NCI-H2227 (cell line): ENCODE measurements at regions not wholly inside any gene's neighbourhood (a gene's known extent, or its start where the extent isn't known, plus 50 kb on each side); places are given as distances from the start of the nearest gene placed in this dataset.

ENCODE experiments used
- DNase-seq: peaks from one replicate; lab custom pipeline; 2025; ENCODE audit not compliant: unreplicated experiment; lab: John Stamatoyannopoulos, UW

DNA sequence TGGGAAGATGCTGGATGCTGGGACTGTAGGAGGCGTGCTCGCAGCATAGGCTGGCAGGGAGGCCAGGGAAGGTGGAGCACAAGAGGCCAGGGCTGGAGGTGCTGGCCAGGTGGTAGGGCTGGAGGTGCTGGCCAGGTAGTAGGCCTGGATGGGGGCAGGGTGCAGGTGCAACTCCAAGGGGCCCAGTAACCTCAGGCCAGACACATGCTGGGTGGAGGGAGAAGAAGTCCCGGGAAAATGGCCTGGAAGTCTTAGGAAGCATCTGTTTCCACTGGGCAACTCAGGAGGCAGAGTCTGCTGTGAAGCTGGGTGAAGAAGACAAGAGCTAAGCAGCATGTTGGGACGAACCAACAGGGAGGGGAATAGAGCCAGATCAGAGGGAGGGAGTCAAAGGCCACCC, 665.2 kb downstream of the BCL11B start:
- DNase-seq, result no peak

DNA sequence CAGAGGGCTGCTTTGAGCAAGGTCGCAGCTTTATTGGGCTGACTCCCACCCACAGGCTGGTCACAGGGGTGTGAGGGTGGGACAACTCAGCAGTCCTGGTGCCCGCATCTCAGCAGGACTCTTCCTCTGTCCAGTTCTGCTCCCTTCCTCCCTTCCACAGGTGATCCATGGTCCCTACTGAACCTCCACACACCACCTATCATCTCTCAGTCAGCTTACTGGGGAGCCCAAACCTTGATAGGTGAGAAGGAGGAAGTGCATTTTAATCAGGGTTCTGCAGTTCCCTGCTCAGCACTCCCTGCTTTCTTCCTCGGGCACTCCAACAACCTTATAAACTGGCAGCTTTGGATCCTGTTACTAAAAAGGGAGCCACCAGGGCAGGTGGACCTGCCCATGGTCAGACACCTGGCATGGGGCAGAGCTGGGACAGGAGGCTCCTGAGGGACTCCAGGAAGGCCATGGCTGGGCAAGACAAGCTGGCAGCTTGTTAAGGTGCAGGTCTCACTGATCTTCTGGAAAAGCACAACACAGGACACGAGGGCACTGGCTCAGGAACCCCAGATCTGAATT, 664.6 kb downstream of the BCL11B start:
- DNase-seq, result no peak

DNA sequence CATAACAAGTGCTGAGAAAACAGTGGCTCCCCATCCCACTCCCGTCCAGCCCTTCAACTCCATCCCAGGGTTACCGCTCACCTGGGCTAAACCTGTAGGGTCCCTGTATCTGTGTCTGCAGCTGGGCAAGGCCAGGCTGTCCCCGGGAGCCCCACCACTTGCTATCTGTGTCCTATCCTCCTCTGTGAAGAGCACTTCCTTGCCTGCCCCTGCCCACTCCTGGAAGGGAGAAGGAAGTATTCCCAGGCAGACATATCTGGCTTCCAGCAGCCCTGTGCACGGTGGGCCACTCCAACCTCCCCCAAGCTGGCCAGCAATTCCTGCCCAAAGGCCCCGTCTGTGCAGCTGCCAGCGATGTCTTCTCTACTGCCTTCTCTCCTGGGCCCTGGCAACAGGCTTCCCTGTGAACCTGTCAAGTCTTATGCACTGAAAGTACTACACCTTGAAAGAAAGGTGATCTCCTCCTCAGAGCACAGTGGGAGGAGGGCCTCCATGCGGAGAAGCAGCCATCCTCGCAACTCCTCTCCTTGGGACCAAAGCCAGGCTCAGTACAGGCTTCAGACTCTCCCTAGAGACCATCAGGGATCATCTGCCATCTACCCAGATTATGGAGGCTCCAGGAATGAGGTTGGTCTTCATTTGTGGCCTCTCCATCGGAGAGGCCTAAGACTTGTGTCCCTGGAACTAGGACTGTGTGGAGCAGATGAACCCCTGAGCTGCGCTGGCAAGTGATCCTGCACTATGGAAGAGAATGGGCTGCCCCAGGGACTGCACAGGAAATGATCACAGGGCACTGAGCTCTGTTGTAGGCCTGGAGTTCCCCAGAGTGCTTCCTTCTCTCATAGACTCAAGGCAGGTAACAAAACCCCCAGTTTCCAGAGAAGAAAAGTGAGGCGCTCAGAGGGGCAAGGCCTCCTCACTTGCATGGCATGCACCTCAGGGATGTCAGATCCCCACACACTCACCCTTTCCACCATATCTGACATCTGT, 663.6 kb downstream of the BCL11B start:
- DNase-seq, result no peak

DNA sequence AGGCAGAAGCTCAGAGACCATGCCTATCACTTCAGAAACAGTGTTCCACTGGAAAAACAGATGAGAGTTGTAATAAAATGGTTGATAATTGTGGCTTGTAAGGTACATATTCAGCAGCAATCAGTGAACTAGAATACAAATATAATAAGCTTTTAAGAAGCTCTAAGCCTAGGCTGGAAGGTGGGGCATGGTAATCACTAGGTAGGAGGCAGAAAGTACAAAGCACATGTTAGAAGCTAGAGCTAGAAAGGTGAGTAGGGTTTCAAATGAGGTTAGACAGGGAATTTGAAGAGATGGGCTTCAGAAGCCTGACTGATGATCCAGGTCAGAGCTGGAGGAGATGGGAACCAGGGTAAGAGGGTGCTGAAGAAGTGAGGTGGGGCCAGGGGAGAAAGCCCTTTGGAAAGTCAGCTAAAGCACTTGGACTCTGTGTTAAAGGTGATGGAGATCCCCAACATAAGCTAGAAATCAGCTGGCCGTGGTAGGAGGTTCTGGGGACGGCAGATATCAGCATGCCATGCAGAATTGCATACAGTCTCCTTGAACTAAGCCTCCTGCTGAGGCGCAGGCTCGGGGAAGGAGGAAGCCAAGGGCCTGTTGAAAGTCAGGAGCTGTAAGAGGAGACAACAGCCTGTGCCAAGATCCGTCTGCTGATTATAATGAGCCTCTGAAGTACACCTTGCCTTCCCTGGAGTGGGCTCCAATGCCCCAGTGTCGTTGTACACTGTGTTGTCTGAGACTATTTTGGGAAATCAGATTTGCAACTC, 659.4 kb downstream of the BCL11B start:
- no peak for DNase-seq

DNA sequence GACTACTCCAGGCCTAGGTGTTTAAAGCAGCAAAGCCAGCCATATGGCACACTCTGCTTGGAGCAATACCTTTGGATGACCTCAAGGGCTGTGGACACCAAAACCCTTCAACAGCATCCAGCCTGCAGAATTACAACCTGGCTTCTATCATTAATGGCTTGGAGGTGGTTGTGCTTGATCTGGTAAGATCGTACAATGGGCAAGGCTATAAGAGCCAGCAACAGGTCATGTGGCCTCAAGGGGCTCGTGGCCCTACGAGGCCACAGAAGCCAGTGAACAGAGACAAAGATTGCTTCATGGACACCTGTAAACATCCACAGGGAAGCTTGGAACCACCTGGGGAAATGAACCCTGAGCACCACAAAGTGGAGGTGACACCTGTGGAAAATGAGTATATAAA, 657.3 kb downstream of the BCL11B start:
- no peak for DNase-seq

DNA sequence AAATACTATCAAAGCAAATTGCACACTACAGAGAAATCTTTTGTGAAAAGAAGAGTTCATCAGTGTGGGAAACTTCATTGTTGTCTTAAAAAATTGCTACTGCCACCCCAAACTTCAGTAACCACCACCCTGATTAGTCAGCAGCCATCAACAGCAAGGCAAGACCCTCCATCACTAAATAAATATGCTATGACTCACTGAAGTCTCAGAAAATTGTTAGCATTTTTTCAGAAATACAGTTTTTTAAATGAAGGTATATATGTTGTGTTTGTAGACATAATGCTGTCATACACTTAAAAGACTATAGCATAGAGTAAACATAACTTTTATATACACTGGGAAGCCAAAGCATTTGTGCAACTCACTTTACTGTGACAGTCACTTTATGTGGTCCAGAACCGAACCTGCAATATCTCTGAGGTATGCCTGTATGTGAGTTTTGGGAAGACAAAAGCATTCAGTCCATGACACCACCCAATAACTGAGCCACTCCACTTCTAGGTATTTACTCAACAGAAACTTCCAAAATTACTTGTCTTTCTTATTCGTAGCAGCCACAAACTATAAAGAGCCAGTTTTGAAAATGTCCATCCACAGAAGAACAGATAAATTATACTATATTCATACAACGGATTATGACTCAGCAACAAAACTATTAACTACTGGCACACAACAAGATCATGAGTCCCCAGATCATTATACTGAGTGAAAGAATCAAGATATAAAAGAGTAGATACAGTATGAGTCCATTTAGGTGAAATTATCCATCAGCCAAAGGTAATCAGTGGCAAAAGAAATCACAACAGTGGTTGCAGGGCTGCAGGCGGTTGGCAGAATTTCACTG, 649.6 kb downstream of the BCL11B start:
- no peak for DNase-seq

DNA sequence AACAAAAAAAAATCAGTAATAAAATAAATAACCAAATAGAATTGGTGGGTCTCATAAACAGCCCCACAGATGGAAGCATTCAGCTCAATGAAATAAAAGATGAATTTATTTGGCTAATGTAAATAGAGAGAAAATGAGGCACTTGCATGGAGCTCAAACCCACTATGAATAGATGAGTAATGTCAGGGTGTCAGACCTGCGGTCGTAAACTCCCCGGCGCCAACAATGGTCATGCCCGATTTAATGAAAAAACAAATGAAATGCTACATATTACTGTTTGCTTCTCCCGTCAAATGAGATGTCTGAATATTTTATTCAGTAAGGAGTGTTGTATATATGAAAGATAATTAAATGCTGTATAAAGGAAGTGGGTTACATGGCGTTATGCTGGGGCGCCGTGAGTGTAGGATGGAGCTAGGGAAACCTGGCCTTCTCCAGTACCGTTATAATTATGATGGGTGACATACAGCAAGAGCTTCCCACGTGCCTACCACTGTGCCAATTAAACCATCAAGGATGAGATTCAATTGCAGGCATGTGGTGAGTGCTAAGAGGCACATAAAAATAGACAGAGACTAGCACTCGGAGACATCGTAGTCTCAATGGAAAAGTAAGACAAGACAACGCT, 648.1 kb downstream of the BCL11B start:
- no peak for DNase-seq

DNA sequence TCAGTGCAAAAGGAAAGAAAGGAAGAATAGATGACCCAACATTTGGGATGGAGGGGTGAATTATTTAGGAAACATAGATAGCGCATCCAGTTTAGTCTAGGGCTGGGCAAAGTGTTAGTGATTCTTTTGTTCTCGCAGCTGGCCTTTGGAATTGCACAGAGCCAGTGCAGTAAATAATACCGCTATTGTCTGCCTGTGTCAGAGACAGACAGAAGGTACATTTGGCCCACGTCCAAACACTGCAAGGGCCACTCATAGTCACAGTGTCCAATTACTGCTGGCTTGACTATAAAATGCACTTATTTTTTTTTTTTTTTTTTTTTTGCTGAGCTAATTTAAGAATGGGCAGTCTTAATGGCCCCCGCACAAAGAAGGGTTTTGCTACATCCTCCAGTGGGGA, 638.6 kb downstream of the BCL11B start:
- no peak for DNase-seq

DNA sequence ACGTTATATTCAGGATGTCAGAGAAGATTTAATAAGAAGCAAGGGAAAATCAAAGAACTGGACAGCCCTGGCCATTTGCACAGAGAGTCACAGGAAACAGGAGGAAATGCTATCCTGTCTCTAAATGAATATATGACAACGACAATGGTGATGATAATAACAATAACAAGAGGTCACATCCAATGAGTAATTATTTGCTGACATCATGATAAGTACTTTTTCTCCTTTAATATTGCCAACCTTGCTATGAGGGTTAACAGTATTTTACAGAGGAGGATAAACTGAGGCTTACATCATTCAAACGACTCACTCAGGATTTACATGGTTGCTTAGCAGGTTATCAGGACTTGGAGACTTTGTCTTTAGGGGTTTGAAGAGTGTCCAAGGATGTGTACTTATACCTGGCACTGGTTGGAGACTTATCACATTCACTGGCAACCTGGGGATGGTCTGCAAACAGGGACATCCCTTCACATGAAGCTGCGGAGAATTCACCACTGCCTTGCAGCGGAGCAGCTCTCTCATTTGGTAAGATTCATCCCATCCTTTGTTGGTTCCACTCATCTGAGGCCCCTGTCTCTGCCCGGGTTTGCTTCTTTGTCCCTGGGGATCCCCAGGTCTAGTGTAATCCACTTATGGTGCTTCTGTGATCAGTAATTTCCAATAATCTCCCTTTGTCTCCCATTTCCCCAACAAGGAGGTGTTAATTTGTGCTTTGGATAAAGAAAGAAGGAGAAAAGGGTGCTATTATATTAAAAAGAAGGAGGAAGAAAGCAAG, 637.8 kb downstream of the BCL11B start:
- no peak for DNase-seq

DNA sequence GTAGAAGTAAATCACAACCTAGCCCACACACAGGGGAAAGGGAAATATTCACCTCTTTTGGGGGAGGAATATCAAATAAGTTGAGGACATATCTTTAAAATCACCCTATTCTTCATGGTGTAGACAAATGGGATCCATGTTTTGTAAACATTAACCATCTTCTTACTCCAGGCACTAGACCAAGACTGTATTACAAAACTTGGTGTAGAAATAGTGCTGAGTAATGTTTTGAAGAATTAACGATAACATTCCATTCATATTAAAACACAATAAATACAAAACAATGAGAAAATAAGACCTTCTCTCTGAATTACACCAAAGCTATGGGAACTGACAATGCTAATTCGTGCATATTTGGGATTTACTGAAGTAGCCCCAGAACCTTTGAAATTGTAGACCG, 633.6 kb downstream of the BCL11B start:
- no peak for DNase-seq

DNA sequence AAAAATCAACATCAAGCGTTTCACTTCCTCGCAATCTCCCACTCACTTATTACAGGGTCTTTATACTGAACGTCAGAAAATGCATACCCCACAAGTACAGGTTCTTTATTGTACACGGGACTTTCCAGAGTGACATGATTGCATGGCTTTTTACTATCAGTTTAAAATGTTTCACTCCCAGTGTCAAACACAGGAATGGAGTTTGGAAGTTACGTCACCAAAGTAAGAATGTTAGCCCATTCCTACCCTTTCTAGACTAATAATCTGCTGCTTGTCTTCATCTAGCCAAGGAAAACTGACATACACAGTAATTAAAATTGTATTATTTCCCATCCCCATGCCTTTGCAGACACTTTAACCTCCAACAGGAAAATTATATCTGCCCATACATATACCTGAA, 624.2 kb downstream of the BCL11B start:
- no peak for DNase-seq

DNA sequence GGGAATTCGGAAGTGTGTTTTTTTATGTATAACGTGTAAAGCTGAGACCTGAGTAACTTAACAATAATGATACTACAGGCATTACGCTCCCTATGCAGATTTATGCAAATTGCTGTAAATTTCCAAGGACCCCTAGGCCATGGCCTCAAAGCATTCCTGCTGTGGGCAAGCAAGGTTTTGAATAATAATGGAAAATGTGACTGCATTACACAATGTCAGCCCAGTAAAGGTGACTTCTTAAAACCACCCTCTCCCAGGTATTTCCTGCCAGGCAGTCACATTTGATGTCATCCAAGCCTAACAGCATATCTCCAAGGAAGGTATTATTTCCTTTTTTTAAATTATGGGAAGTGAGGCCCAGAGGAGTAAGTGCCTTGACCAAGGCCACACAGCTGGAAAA, 621.0 kb downstream of the BCL11B start:
- no peak for DNase-seq

DNA sequence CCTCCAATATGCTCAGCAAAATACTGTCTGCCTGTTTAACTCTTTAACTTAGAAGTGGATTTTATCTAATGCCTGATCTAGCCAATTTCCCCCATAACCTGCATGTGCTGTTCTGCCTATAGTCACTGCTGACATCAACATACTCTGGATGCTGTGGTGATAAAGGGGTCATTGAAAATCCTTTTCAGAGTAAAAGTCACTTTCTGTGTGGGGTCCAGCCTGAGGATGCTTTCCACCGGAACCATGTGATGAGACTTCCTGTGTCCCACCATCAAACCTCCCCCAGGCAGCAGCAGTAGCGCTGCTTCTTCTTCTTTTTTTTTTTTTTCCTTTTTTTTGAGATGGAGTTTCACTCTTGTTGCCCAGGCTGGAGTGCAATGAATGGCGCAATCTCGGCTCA, 607.0 kb downstream of the BCL11B start:
- DNase-seq, result no peak

DNA sequence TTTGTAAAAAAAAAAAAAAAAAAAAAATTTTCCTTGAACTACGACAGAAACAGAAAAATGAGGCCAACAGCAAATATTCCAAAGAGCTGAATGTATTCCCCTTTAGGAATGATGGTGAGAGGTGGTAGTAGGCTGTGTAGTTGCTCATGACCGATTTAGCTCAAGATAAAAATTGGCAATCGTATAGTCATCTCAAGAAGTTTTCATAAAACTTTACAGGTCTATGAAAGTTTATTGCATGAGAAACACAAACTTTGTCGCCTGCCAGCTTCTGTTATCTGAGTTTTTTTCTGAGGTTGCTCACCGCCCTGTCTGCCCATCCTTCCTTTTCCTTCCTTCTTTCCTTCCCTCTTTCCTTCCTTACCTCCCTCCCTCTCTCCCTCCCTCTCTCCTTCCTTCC, 605.5 kb downstream of the BCL11B start:
- no peak for DNase-seq

DNA sequence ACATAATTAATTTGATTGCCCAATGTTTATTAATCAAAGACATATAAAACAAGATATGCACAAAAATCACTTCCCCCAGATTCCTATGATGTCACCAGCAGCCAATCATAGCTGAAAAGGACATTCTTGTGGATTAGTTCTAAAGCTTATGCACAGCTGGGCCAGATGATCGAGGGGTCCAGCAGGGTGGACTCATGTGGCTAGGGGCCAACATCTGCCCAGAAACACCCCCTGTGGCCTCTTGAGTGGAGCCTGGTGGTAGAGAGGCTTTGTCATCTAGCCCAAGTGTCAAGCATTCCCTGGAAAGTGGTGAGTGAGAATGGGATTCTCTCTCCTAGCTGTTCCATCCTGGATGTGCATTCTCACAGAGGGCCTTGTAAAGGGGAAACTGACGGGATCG, 590.0 kb downstream of the BCL11B start:
- DNase-seq, result no peak

DNA sequence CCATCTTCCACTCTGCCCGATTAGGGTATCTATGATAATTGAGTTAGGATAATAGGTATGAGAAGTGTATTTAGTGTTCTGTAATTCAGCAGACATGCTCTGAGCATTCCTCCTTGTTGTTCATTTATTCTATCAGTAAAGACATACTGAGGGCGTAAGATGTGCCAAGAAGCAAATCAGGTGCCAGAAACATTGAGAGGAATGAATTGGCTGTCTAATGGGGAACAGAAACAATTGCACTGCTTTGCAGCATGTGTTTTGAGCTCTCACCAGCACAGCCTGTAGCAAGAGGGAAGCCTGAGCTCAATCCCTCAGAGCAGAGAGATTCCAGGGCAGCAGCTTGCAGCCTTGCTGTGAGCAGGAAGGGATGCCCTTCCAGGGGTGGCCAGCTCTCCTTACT, 589.3 kb downstream of the BCL11B start:
- no peak for DNase-seq

DNA sequence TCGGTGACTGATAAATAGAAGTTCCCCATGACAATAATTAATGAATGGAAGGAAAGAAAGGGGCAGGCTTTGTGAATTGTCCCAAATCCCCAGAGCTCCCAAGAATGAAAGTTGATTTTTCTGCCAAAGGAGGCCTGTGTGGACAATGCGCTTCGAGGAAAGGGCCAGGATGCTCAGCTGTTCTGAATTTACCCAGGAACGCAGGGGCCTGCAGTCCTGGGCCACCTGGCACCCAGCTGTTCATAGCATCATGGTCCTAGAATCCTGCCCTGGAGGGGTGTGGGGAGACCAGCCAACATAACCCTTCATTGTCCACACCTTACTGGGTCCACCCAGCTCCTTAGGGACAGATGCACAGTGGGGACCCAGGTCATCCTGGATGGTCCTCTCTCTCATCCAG, 587.5 kb downstream of the BCL11B start:
- no peak for DNase-seq

DNA sequence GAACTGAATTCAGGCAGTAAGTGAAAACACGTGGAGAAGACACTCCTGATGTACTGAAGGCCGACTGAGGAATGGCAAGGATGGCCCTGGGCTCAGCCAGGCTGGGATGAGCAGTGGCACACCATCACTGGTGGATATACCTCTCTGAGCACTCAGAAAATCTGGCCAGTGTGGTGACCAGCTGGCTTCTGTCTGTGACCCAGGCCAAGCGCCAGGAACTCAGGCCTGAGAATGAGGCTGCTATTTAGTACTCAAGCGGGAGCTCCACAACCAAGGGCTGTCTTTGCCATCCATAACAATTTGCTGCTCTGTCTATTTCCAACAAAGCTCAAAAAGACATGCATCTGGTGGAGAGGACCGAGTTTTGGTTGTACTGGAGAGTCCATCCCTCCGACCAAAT, 586.3 kb downstream of the BCL11B start:
- DNase-seq, result no peak

DNA sequence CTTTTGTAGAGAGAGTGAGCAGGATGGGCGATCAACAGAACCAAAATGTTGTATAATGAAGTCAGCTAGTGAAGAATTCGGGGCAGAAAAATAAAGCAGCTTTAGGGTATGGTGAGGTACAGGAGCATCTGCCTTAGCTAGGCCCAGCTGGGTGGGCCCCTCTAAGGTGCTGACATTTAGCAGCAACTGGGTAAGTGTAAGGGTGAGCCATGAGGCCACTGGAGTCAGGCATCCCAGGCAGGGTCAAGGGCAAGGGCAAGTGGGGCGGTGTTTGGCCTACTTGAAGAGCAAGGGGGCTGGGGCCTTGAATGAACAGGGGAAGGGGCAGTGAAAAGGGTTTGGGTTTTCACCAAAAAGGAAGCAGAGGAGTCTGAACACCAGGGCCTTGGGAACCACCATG, 583.6 kb downstream of the BCL11B start:
- no peak for DNase-seq

DNA sequence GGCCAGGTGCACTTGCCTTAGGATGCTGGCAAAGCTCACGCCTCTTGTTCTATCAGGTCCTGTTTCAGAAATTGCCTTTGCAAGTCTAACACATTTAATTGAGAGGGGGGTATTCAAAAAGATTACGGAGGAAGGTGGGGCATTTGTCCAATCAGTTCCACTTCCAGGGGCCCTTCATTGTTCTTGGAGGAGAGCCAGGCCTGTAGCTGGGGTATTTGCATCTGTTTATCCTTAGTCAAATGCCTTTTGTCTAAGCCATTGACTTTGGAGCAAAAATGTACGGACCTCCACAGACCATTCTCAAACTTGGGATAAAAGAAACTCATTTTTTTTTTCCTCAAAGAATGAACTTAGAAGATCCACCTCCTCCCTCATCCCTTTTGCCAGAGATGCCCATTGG, 582.0 kb downstream of the BCL11B start:
- no peak for DNase-seq
